K562 (cell line): ENCODE measurements at regions not wholly inside any gene's neighbourhood (a gene's known extent, or its start where the extent isn't known, plus 50 kb on each side); places are given as distances from the start of the nearest gene placed in this dataset.

ENCODE experiments used
- ATAC-seq: fragments of 200-7000 bp; cut with Tn5 transposase; 3 replicates; pipeline ENCODE4 v1.9.1; 2020; ENCODE audit warnings: moderate library complexity
- BruUV-seq: library from RNA; stranded (reverse); fragments of 400-500 nt; replicated peaks from 2 replicates; lab custom pipeline; 2021; lab: Mats Ljungman, UMichigan
- CTCF ChIA-PET: fragments of 300-600 bp; formaldehyde crosslinking; extraction: SDS; loops from one replicate; lab custom pipeline; 2021; ENCODE audit warnings: low intra/inter-chr PET ratio; lab: Yijun Ruan, JAX
- POLR2A ChIA-PET: fragments of 300-600, 350-650 bp; sonication (Branson Sonifier 250); formaldehyde crosslinking; extraction: SDS; loops from one replicate; lab custom pipeline; 2021; ENCODE audit warnings: antibody characterized with exemption, inconsistent platforms; lab: Yijun Ruan, JAX
- DNase-seq, 4 experiments: peaks; one replicate each; pipeline versions ENCODE4 v3.0.0 to v3.0.0-alpha.2; 2011 to 2018; ENCODE audit warnings: low spot score in 3 of 4, mixed read lengths in 3 of 4; ENCODE audit errors: extremely low read depth in 1 of 4
- FAIRE-seq: peaks from 2 replicates; lab custom pipeline; 2011; peaks lifted over from hg19 to GRCh38; lab: Jason Lieb, UNC
- H2AFZ ChIP-seq: 2 replicates; pipeline ENCODE4 v1.6.0; 2011; ENCODE audit warnings: low read depth, low read length, control low read depth, inconsistent platforms
- H3K27ac ChIP-seq: fragments of 200-600 bp; 3 replicates; pipeline ENCODE4 v1.8.0; 2011; ENCODE audit warnings: low read depth, mild to moderate bottlenecking, control low read depth, inconsistent platforms, low read length, moderate library complexity, mixed read lengths; ENCODE audit errors: extremely low read depth
- H3K27me3 ChIP-seq, 2 experiments: fragments of 300-600 bp in 1 of 2; 2 replicates in 1 of 2; 3 replicates in 1 of 2; pipeline versions ENCODE4 v1.6.0 to v1.8.0; 2011; ENCODE audit warnings: inconsistent platforms in 2 of 2, low read length in 2 of 2, mild to moderate bottlenecking in 1 of 2, mixed read lengths in 1 of 2, moderate library complexity in 1 of 2; ENCODE audit not compliant: control insufficient read depth in 2 of 2, insufficient read depth in 2 of 2
- H3K36me3 ChIP-seq: fragments of 300-600 bp; 3 replicates; pipeline ENCODE4 v1.8.0; 2011; ENCODE audit warnings: mild to moderate bottlenecking, low read length, inconsistent platforms; ENCODE audit not compliant: control insufficient read depth, insufficient read depth
- H3K4me1 ChIP-seq, 2 experiments: fragments of 200-600 bp in 1 of 2; replicated peaks in 1 of 2; 2 replicates in 1 of 2; 3 replicates in 1 of 2; pipeline versions ENCODE4 v1.5.1 to v1.8.0; 2011; ENCODE audit warnings: inconsistent platforms in 2 of 2, low read length in 2 of 2, mild to moderate bottlenecking in 1 of 2, mixed read lengths in 1 of 2, moderate library complexity in 1 of 2; ENCODE audit not compliant: control insufficient read depth in 2 of 2, insufficient read depth in 2 of 2
- H3K4me2 ChIP-seq: 2 replicates; pipeline ENCODE4 v1.6.1; 2011; ENCODE audit warnings: low read length, control low read depth, inconsistent platforms, mixed read lengths; ENCODE audit not compliant: insufficient read depth
- H3K4me3 ChIP-seq: fragments of 200-600 bp; sonication (generic), shearing (Covaris generic); 2 replicates; pipeline ENCODE4 v1.5.1; 2016; ENCODE audit warnings: control low read depth, inconsistent platforms
- H3K79me2 ChIP-seq: fragments of 200-600 bp; 3 replicates; pipeline ENCODE4 v1.8.0; 2011; ENCODE audit warnings: low read length, inconsistent platforms; ENCODE audit not compliant: control insufficient read depth, insufficient read depth
- H3K9ac ChIP-seq, 2 experiments: 2 replicates each; pipeline versions ENCODE4 v1.6.0 to v1.6.1; 2011; ENCODE audit warnings: low read depth in 2 of 2, low read length in 2 of 2, control low read depth in 1 of 2, inconsistent platforms in 1 of 2, mild to moderate bottlenecking in 1 of 2, mixed read lengths in 1 of 2; ENCODE audit not compliant: insufficient read depth in 1 of 2
- H3K9me1 ChIP-seq: one replicate; pipeline ENCODE4 v1.6.0; 2011; ENCODE audit warnings: inconsistent platforms, mild to moderate bottlenecking, low read length, moderate library complexity; ENCODE audit not compliant: control insufficient read depth, insufficient read depth
- H3K9me3 ChIP-seq: replicated peaks from 2 replicates; pipeline ENCODE4 v1.5.1; 2011; ENCODE audit warnings: low read depth, low read length, inconsistent platforms; ENCODE audit not compliant: control insufficient read depth, insufficient read depth
- H4K20me1 ChIP-seq: replicated peaks from 2 replicates; pipeline ENCODE4 v1.6.1; 2011; ENCODE audit warnings: low read length, inconsistent platforms, mixed read lengths; ENCODE audit not compliant: control insufficient read depth, insufficient read depth
- HOXB6 ChIP-seq: fragments of 250-450 bp; sonication (Bioruptor Pico); IDR thresholded peaks from 2 replicates; pipeline ENCODE4 v1.5.1; 2022; ENCODE audit warnings: mild to moderate bottlenecking, borderline replicate concordance
- ZFP1 ChIP-seq: fragments of 450-650 bp; formaldehyde crosslinking; IDR thresholded peaks from 2 replicates; pipeline ENCODE4 v1.4.0; 2020; ENCODE audit warnings: mild to moderate bottlenecking, mixed read lengths
- ZNF146 ChIP-seq: IDR thresholded peaks from one replicate; pipeline ENCODE4 v1.6.1; 2018; ENCODE audit warnings: missing compliant biosample characterization; ENCODE audit not compliant: unreplicated experiment
- ZNF584 ChIP-seq: fragments of 200-800 bp; sonication (Bioruptor generic); IDR thresholded peaks from 2 replicates; pipeline ENCODE4 v1.6.1; 2016; ENCODE audit warnings: low read depth, mild to moderate bottlenecking, missing genetic modification characterization, missing compliant biosample characterization
- WGBS: fragments of 100-300 bp; shearing (Covaris generic); methylation state at CpG from one replicate; pipeline ENCODE4 v1.1.6; 2016; ENCODE audit warnings: low coverage, mixed read lengths; ENCODE audit not compliant: insufficient coverage; ENCODE audit errors: missing lambda C conversion rate; 5-methylcytosine and 5-hydroxymethylcytosine counted together
- in situ Hi-C: fragments of 300-500 bp; cut with MboI; formaldehyde crosslinking; loops from 4 replicates; pipeline ENCODE4 v1.15.0; 2018; ENCODE audit warnings: inconsistent platforms, mixed read lengths
- intact Hi-C: fragments of 100-400 bp; cut with micrococcal nuclease; formaldehyde crosslinking; loops from 2 replicates; pipeline ENCODE4 v1.14.2; 2022
- TF ChIP-seq, protein P1 (sequence below): sonication (generic); formaldehyde crosslinking; IDR thresholded peaks from 2 replicates; pipeline ENCODE4 v1.8.1; 2022; ENCODE audit warnings: missing genetic modification reagents
- TF ChIP-seq, protein P2 (sequence below), 2 experiments: fragments of 150-350 bp in 1 of 2; IDR thresholded peaks; 2 replicates each; pipeline ENCODE4 v1.6.1; 2012 to 2016; ENCODE audit warnings: low read depth in 2 of 2, low read length in 2 of 2, mild to moderate bottlenecking in 1 of 2, moderate library complexity in 1 of 2

DNA sequence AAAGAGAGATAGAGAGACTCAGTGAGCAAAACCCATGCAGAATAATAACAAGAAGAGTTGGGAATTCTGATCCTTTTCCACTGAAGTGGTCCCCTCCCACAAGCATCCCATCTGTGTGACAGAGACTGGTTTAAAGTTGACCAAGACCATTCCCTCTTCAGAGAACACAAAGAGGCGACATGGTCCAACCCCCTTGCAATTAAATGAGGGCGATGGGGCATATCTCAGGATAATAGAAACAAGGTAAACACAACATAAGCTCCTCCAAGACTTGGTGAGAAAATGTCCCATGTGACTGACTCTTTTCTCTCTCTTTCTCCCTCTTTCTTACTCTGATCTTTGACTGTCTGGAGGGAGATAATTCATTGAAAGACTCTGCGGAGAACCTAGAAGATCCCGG, 526.7 kb downstream of the SOX11 start:
- Histone ChIP-seq H3K9me3 (no peaks in the 10 kb centered on the region), H3K9ac (no peak overlapping the region), H3K79me2 (no peaks in the 10 kb centered on the region), H3K27me3 (no peaks in the 10 kb centered on the region), H4K20me1 (no peaks in the 10 kb centered on the region), H2AFZ (no peak overlapping the region), H3K4me3 (no peak overlapping the region), H3K4me2 (no peak overlapping the region), H3K9me1 (no peaks in the 10 kb centered on the region), H3K27ac (no peak overlapping the region), H3K36me3 (no peaks in the 10 kb centered on the region), H3K4me1 (no peaks in the 10 kb centered on the region)
- TF ChIP-seq, protein P1, sequence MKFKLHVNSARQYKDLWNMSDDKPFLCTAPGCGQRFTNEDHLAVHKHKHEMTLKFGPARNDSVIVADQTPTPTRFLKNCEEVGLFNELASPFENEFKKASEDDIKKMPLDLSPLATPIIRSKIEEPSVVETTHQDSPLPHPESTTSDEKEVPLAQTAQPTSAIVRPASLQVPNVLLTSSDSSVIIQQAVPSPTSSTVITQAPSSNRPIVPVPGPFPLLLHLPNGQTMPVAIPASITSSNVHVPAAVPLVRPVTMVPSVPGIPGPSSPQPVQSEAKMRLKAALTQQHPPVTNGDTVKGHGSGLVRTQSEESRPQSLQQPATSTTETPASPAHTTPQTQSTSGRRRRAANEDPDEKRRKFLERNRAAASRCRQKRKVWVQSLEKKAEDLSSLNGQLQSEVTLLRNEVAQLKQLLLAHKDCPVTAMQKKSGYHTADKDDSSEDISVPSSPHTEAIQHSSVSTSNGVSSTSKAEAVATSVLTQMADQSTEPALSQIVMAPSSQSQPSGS: no peak
- TF ChIP-seq ZFP1 (CRISPR knock-in tag): no peak
- no peak for TF ChIP-seq ZNF584
- TF ChIP-seq, protein P2, sequence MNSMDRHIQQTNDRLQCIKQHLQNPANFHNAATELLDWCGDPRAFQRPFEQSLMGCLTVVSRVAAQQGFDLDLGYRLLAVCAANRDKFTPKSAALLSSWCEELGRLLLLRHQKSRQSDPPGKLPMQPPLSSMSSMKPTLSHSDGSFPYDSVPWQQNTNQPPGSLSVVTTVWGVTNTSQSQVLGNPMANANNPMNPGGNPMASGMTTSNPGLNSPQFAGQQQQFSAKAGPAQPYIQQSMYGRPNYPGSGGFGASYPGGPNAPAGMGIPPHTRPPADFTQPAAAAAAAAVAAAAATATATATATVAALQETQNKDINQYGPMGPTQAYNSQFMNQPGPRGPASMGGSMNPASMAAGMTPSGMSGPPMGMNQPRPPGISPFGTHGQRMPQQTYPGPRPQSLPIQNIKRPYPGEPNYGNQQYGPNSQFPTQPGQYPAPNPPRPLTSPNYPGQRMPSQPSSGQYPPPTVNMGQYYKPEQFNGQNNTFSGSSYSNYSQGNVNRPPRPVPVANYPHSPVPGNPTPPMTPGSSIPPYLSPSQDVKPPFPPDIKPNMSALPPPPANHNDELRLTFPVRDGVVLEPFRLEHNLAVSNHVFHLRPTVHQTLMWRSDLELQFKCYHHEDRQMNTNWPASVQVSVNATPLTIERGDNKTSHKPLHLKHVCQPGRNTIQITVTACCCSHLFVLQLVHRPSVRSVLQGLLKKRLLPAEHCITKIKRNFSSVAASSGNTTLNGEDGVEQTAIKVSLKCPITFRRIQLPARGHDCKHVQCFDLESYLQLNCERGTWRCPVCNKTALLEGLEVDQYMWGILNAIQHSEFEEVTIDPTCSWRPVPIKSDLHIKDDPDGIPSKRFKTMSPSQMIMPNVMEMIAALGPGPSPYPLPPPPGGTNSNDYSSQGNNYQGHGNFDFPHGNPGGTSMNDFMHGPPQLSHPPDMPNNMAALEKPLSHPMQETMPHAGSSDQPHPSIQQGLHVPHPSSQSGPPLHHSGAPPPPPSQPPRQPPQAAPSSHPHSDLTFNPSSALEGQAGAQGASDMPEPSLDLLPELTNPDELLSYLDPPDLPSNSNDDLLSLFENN (IDR thresholded peaks at IDR 0.05; ENCODE audit: low read depth in 2 of 2, low read length in 2 of 2): no peak
- TF ChIP-seq ZNF146 (CRISPR knock-in tag): no peak
- no peak for TF ChIP-seq HOXB6 (CRISPR knock-in tag)
- ATAC-seq: no peak
- no peak for DNase-seq
- FAIRE-seq: no peak
- WGBS: 2% methylated on average over 4 of the region's 4 CpGs
- no TSS peak for BruUV-seq
- CTCF ChIA-PET: no interaction called here
- POLR2A ChIA-PET: no interaction called here
- in situ Hi-C loops (no loop called here), intact Hi-C loops (no loop called here)
